MCF 10A (cell line): ENCODE measurements at regions not wholly inside any gene's neighbourhood (a gene's known extent, or its start where the extent isn't known, plus 50 kb on each side); places are given as distances from the start of the nearest gene placed in this dataset.

Experiments
- BruUV-seq: library from RNA; stranded (reverse); fragments of 400-500 nt; replicated peaks from 2 replicates; lab custom pipeline; 2021; lab: Mats Ljungman, UMichigan
- CTCF ChIA-PET: fragments of 300-600 bp; sonication (Branson Sonifier 250); formaldehyde crosslinking; extraction: SDS; loops from one replicate; lab custom pipeline; 2021; ENCODE audit warnings: antibody characterized with exemption, inconsistent platforms; lab: Yijun Ruan, JAX
- POLR2A ChIA-PET: fragments of 300-600, 350-650 bp; sonication (Branson Sonifier 250); formaldehyde crosslinking; extraction: SDS; loops from one replicate; lab custom pipeline; 2020; ENCODE audit warnings: antibody characterized with exemption, inconsistent platforms; lab: Yijun Ruan, JAX
- DNase-seq: peaks from one replicate; pipeline ENCODE4 v3.0.0-alpha.2; 2018; ENCODE audit not compliant: unreplicated experiment
- H3K27ac Mint-ChIP-seq: one replicate; pipeline ENCODE4 v1.8.0; 2022; ENCODE audit warnings: mild to moderate bottlenecking, low read depth, mixed read lengths; ENCODE audit not compliant: unreplicated experiment
- H3K27me3 Mint-ChIP-seq: one replicate; pipeline ENCODE4 v1.8.0; 2022; ENCODE audit warnings: mixed read lengths; ENCODE audit not compliant: insufficient read depth, unreplicated experiment
- H3K36me3 Mint-ChIP-seq: one replicate; pipeline ENCODE4 v1.8.0; 2022; ENCODE audit warnings: mild to moderate bottlenecking, moderate library complexity, mixed read lengths; ENCODE audit not compliant: insufficient read depth, unreplicated experiment
- H3K4me1 Mint-ChIP-seq: one replicate; pipeline ENCODE4 v1.8.0; 2022; ENCODE audit warnings: mixed read lengths; ENCODE audit not compliant: insufficient read depth, unreplicated experiment
- H3K4me3 Mint-ChIP-seq: one replicate; pipeline ENCODE4 v1.8.0; 2022; ENCODE audit warnings: mild to moderate bottlenecking, moderate library complexity, mixed read lengths; ENCODE audit not compliant: unreplicated experiment
- H3K9me3 Mint-ChIP-seq: one replicate; pipeline ENCODE4 v1.8.0; 2022; ENCODE audit warnings: mixed read lengths; ENCODE audit not compliant: unreplicated experiment
- CTCF ChIP-seq: fragments of 200-600 bp; IDR thresholded peaks from one replicate; pipeline ENCODE4 v1.8.0; 2022; ENCODE audit warnings: antibody characterized with exemption, mild to moderate bottlenecking; ENCODE audit not compliant: unreplicated experiment
- intact Hi-C: fragments of 100-400 bp; cut with micrococcal nuclease; formaldehyde crosslinking; loops from 2 replicates; pipeline ENCODE4 v1.14.1; 2022

DNA sequence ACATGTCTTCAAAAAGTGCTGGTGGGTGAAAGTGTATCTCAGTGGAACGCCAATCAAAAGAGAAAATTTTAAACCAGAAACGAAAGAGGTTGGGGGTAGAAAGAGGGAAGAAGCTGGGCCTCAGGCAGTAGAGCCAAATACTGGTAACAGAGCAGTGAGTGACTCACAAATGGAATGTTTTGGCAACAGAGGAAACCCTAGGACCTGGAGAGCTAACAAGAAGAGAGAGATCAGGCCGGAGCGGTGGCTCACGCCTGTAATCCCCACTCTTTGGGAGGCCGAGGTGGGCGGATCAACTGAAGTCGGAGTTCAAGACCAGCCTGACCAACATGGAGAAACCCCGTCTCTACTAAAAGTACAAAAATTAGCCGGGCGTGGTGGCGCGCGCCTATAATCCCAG is 450.8 kb upstream of the NAALADL2 start:
- intact Hi-C loops = no loop called here
- no peaks in the 10 kb centered on the region for H3K9me3 Mint-ChIP-seq
- no peaks in the 10 kb centered on the region for H3K27me3 Mint-ChIP-seq
- POLR2A ChIA-PET = interaction anchor here (0.7 kb wide), 1 partner anchor 201 kb away, joined by 4 read pairs; no protein-coding TSS in a partner anchor
- H3K27ac Mint-ChIP-seq = no peak overlapping the region
- no peak overlapping the region for H3K4me3 Mint-ChIP-seq
- no peak for TF ChIP-seq CTCF
- BruUV-seq = no TSS peak
- H3K36me3 Mint-ChIP-seq = no peaks in the 10 kb centered on the region
- H3K4me1 Mint-ChIP-seq = no peaks in the 10 kb centered on the region
- DNase-seq = peak; percentile 14
- CTCF ChIA-PET = interaction anchor here (0.5 to 0.7 kb wide), 2 partner anchors 68 to 150 kb away, joined by 3 read pairs; no protein-coding TSS in a partner anchor

DNA sequence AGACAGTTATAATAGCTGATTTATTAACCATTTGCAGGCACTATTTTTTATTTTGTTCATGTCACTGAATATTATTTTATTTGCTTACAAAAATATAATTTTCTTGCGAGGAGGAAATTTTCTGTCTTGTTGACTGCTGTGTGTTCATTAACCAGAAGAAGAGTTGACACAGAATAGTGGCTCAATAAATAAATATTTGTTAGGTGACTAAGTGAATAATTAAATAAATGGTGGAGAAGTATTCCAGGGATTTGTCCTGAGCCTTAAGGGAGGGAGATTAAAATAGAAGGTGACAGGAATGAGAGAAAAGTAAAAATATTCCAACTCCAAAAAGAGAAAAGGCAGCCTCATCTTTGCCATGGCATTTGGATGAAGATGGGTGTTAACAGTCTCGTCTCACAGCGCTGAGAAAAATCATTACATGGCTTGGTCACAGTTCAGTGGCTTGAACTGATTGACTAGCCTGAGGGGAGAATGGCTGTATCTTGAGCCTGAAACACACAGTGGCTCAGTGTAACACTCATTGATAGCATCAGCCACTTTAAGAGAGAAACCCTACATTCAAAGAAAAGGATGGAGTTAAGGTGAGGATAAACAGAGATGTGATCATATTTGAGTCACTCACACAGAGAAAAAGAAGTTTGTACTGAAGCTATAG is 449.9 kb upstream of the NAALADL2 start:
- intact Hi-C loops = no loop called here
- DNase-seq = no peak

GRCh38 chr3:174413062-174413912 is 445.8 kb upstream of the NAALADL2 start:
- no peaks in the 10 kb centered on the region for H3K36me3 Mint-ChIP-seq
- DNase-seq = no peak
- TF ChIP-seq CTCF = no peak
- intact Hi-C loops = no loop called here
- H3K9me3 Mint-ChIP-seq = no peaks in the 10 kb centered on the region
- ChIA-PET POLR2A (no interaction called here), CTCF (no interaction called here)
- no peak overlapping the region for H3K27ac Mint-ChIP-seq
- no peaks in the 10 kb centered on the region for H3K4me1 Mint-ChIP-seq
- BruUV-seq = no TSS peak
- H3K4me3 Mint-ChIP-seq = no peak overlapping the region
- H3K27me3 Mint-ChIP-seq = no peaks in the 10 kb centered on the region

More for the DNA sequence above, 449.9 kb upstream of the NAALADL2 start:
- Mint-ChIP-seq H3K27ac (no peak overlapping the region), H3K4me1 (no peaks in the 10 kb centered on the region), H3K4me3 (no peak overlapping the region), H3K27me3 (no peaks in the 10 kb centered on the region), H3K9me3 (no peaks in the 10 kb centered on the region), H3K36me3 (no peaks in the 10 kb centered on the region)
- BruUV-seq = no TSS peak
- TF ChIP-seq CTCF = no peak
- CTCF ChIA-PET = interaction anchor here (0.6 to 0.7 kb wide), 2 partner anchors 14 to 69 kb away, joined by 3 read pairs; no protein-coding TSS in a partner anchor
- POLR2A ChIA-PET = interaction anchor here (1.1 kb wide), 1 partner anchor 10 kb away, joined by 3 read pairs; no protein-coding TSS in a partner anchor

GRCh38 chr3:174414902-174415301 is 444.2 kb upstream of the NAALADL2 start:
- no peaks in the 10 kb centered on the region for H3K4me1 Mint-ChIP-seq
- no peak overlapping the region for H3K27ac Mint-ChIP-seq
- CTCF ChIA-PET = no interaction called here
- BruUV-seq = no TSS peak
- TF ChIP-seq CTCF = no peak
- DNase-seq = no peak
- H3K9me3 Mint-ChIP-seq = no peaks in the 10 kb centered on the region
- intact Hi-C loops = no loop called here
- no peaks in the 10 kb centered on the region for H3K36me3 Mint-ChIP-seq
- H3K27me3 Mint-ChIP-seq = no peaks in the 10 kb centered on the region
- no peak overlapping the region for H3K4me3 Mint-ChIP-seq
- POLR2A ChIA-PET = no interaction called here
